RPMI7951 (cell line): ENCODE measurements at regions not wholly inside any gene's neighbourhood (a gene's known extent, or its start where the extent isn't known, plus 50 kb on each side); places are given as distances from the start of the nearest gene placed in this dataset.

Experiments
- DNase-seq: peaks from one replicate; pipeline ENCODE4 v3.0.0-alpha.2; 2012; ENCODE audit warnings: low read depth

DNA sequence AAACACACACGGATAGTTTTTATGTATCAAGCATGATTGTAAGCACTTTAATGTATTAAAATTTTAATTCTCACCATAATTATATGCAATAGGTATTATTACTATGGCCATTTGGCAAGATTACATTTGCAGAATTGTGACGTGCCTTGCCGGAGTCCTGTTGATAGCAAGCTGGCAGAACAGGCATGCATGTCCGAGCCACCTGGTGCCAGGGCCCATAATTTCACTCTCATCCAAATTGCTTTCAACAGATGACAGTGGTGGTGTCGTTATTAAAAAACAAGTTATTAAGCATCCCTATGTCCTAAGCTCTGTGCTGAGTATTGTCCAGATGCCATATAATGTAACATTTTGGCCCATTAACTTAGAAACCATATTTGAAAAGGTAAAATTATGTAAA, 374.3 kb downstream of the FOXO1 start:
- no peak for DNase-seq

DNA sequence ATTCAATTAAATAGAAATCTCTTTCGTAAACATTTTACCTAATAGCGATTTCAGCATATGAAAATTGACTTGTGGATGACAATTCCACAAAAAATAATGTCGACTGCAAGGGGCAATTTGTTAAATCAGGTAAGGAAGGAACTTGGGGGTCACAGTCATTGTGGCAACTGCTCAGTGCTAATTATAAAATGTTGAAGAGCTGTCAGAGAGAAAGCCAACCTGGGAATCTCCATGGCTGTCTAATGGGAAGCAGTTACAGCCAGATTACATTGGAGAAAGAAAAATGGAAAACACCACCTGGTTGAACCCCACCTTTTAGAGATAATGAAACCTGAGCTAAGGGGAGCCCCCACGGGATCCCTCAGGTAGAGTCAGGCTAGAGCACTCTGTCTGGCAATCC, 373.9 kb downstream of the FOXO1 start:
- no peak for DNase-seq

DNA sequence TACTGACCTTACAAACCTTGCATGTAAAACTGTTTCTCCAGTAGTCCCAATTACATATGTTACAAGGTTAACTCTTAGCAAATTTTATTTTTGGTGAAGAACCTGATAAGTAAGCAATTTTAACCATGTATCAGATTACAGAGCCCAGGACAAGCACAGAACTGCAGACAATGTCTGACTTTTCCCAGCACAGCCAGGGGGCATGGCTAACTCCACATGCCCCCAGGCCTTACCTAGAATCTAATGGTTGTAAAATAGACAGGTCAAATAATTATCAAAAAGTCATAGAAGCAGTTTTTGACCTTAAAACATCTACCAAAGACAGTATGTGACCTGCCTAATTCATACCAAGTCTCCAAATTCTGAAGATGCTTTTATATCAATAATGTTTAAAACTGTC, 364.1 kb downstream of the FOXO1 start:
- DNase-seq: no peak

DNA sequence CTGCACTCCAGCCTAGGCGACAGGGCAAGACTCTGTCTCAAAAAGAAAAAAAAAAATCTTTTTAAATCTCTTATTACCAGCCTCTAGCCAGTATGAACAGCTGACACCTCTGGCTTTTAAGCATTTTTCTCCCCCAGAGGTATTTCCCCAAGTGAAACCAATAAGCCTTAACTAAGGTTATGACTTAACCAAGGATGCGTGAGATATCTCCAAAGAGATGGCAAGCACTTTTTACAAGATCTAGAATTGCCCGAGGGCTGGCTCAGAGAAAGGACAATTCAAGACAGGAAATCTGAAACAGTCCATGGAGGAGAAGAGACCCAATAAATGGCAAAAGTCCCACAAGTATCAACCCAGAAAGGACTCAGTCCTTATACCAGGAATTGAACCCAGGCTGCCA, 362.1 kb downstream of the FOXO1 start:
- no peak for DNase-seq

DNA sequence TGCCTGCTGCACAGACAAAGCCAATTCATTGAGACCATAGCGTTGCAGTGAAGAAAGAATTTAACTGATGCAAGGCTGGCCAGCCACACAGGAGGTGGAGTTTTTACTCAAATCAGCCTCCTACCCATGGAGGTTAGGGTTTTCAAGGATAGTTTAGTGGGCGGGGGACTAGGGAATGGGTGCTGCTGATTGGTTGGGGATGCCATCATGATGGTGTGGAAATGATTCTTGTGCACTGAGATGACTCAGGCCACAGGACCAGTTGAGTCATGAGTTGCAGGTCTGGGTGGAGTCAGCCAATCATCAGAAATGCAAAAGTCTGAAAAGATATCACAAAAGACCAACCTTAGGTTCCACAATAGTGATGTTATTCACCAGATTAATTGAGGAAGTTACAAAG, 359.6 kb downstream of the FOXO1 start:
- DNase-seq: no peak

DNA sequence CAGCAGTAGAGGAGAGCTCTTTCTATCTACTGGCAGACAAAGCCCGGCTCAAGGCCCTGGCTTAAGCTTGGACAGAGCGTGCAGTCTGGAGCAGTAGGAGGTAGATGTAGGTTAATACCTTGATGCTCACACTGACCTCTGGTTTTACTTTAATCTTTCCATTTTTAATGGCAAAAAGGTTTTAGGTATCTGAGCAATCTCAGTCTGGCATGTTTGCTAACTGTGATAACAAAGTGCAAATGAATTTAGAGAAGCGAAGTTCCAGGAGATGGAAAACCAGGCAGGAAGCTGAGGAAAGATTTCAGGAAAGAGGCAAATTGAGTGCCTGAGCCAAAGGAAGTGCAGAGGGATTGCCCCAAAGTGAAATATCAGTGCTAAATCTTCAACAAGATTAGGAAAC, 356.6 kb downstream of the FOXO1 start:
- no peak for DNase-seq

DNA sequence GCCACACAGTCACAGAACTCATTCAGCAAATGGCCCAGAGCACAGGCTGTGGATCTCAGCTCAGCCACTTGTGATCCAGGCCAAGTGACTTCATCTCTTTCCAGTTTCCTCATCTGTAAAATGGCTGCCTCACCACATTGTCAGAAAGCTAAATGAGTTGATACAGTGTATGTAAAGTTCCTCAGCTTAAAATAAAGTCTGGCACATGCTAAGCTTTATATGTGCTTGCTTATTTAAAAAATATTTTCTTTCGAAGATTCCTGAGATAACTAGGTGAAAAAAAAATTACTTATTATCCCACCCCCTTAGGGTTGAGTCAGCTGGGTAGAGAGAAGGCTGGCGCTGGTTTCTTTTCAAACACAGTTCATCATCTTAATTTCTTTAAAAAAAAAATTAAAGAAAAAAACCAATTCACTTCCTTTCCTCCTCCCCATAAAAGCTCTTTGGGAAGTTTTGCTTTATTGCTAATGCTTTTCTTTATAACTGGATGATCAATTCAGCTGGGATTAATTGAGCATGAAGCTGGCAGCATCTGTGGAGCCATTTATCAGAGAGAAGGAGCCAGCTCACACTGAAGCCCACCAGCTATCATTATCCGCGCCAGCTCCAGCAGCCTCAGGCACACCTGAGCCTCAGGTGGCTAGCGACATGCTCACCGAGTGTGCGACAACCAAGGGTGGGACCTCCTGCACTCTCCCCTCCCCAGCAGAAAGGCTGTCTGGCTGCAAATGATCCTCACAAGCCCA, 354.9 kb downstream of the FOXO1 start:
- DNase-seq: no peak

DNA sequence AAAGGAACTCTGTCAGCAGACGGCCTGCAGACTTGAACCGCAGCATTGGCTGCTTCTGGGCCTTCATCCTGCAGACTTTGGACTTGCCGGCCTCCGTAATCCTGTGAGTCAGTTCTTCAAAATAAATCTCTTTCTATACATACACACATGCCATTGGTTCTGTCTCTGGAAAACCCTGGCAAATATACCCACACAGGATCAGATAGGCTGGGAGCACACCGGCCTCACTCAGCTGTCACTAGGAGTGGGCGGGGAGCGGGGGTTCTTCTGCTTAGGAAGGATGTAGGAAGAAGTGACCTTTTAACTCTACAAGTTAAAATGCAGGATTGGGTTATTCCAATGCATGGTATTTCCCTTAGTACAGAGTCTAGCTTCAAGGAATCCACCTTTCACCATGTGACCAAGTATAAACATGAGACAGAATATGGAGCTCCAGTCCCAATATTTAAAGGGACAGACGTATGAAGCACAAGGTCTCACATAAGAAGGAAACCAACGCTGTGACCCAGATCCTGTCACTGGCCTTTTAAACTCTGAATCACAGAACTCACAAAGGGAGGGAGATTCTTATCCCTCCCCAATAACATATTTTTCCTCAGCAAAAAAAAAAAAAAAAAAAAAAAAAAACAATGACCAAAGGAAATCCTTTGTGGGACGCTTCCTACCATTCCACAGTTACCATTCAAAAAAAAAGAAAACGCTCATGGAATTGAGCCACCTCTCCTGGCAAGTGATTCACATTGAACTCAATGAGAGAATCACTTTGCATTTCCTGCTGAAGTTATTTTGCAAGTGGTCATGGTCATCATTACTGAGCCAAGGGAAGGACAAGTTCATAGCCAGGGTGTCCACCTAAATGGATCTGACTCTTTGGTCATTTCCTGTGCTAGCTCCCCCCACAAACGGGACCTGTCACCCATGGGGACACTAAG, 352.9 kb downstream of the FOXO1 start:
- DNase-seq: no peak

DNA sequence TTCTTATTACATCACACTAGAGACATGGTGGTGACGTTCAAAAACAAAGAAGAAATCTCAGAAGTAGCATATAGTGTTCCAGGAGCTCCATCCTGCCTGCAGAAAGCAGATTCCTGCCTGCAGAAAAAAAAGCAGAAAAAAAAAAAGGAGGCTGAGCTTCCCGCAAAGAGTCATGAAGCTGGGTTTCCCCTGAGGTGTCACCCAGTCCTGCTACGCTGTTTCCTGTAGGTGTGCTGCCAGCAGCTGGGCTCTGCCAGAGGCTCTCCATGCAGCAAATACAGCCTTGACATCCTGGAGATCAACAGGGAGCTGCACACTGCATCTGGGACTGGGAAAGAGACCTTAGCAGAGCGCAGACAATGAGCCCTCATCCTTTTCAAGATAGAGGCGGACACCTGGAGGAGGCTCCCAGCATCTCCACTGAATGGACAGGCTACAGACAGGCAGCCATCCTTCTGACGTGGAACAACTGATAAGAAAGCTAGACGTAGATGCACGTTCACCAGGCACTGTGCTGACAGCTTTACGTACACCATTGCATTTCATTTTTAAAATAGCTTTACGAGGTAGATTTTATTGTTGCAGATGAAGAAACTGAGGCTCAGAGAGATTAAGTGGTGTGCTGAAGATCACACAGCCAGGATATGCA, 350.9 kb downstream of the FOXO1 start:
- DNase-seq: no peak

DNA sequence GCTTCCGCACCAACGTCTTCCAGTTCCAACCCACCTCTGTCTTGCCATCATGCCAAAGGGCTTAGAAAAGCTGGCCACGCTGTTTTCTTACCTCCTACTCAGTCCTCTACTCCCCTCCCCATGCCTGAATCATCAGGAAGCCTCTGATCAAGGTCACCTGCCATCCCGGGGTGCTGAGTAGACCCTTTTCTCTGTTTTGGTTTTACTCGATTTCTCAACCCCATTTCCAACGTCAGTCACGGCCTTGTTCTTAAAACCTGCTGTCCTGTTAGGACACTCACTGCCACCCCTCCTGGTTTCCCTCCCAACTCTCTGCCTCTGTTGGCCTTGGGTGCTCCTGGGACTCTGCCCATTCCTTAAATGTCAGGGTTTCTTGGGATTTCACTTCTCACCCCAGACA, 350.1 kb downstream of the FOXO1 start:
- no peak for DNase-seq

DNA sequence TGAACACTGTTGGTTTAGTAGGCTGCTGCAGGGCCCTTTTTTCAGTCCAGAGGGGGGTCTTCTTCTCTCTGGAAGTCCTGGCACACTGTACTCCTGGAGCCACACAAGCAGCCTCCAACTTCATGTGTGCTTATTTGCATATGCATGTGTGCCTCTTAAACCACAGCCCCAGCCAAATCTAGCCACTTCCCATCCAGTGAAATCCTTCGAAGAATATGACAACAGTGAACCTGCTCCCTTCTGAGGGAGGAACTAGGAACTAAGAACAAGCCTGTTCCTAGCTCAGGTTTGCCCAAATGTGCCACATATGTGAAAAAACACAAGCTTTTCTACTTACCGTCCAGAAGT, 348.5 kb downstream of the FOXO1 start:
- DNase-seq: no peak

DNA sequence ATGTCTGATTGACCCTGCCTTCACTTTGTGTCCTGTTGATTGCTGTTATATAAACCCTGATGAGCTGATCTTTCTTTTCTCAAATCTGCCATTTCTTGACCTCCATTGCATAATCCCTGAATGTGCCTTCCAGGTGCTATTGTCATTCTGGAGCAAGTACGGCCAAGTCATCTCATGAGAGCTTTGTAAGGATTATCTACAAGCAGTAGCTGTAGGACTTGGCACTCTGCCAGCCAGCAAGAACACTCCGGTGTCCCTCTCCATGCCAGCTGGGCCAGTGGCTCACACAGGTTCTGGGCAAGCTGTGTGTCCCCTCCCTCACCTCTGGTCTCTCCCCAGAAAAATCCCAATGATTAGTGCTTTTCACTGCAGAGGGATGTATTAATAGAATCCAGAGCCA, 348.1 kb downstream of the FOXO1 start:
- no peak for DNase-seq

DNA sequence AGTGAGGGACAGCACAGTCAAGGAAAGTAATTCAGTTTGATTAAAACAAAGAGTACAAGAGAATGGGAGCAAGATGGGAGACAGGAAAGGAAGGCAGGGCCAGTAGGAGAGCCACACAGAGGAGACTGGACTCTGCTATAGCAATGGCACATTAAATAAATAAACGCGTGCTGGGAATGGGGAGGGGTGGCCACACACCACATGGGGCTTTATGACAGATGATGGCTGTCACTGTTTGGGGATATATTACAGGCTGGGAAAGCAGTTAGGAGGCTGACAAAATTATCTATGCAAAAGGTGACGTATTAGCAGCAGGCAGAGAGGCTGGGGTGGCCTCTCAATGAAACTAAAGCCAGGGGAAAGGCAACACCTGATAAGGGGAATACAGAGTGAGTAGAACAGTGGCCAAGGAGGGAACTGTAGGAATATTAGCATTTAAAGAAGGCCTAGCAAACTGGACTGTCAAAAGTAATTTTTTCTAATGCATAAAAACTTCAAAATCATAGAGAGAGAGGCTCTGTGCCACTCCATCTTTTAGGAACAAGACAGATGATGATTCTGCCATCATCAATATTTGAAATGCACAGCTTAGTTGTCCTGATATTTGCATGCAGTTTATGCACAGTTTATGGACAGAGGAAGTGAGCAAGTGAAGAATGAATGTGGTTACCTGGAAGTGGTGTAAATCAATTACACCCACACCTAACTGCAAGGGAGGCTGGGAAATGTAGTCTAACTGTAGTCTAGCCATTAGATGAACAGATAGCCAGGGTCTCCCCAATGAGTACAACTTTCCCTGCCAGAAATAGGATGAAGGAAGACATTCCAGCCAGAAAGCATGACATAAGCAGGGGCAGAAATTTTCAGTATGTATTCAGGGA, 346.5 kb downstream of the FOXO1 start:
- DNase-seq: no peak

DNA sequence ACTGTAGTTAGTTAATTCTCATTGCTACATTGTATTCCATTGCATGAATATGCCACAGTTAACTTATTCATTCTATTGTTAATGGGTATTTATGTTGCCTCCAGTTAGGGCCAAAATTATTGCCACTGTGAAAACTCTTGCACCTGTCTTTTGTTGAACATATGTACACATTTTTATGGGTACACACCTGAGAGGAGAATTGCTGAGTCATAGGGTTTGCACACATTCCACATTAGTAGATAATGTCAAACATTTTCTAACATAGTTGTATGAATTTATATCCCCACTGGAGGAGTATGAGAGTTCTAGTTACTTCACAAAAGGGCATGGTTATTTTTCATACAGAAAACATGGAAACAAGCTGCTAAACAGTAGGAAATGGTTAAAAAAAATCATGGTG, 338.4 kb downstream of the FOXO1 start:
- DNase-seq: no peak

DNA sequence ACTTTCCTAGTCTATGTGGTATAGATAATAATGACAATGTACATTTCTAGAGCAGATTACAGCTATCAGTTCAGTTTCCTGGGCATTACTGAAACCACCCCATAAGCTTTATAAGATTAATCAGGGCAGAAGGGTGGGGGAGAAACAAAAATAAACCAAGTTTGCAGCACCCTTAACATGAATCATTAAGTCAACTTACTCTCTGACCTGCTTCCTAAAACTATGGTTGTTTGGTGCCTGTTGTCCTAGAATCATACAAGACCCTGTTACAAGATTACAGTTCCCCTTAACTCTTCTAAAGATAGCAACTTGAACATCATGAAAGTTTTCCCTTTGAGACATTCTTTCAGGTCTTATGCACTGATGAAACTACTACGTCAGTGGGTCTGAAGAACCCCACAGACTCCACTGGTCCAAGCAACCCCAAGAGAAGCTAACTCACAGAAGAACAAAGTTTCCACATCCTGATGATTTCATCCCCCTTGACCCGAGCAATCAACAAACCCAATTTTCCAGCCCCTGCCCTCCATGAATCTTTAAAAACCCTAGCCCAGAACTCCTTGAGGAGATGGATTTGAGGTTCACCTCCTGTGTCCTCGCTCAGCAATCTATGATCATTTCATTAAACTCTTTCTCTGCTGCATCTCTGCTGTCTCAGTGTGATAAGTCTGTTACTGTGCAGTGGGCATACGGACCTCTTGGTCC, 336.5 kb downstream of the FOXO1 start:
- no peak for DNase-seq

DNA sequence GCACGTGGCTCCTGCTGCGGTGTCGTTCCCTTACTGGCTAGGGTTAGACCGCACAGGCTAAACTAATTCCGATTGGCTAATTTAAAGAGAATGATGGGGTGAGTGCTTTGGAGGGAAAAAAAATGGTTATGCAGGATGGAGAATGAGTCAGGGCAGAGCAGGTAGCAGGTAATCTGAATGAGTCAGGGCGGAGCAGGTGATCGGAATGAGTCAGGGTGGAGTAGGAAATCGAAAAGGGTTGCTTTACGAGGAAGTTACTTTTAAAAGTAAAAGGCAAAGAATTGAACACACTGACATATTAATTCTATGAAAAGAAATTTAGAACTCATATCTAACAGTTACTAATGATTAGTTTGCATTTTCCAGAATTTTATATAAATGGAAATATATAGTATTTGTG, 335.5 kb downstream of the FOXO1 start:
- no peak for DNase-seq

DNA sequence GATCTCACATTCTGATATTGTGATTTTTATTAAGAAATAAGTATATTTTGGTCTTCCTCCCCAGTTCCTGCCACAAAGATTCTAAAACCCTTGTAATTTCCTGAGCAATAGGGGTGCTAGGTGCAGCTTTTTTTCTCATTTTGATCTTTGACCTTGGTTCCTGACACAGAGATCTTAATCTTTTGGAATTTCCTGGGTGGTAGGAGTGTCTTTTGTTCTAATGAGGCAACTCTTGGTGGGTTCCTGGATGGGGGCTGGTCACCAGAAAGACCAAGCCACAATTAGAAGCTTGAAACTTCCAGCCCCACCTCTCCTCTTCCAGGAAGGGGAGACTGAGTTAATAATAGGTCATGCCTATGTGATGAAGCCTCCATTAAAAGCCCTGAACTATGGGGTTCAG, 334.6 kb downstream of the FOXO1 start:
- DNase-seq: no peak

DNA sequence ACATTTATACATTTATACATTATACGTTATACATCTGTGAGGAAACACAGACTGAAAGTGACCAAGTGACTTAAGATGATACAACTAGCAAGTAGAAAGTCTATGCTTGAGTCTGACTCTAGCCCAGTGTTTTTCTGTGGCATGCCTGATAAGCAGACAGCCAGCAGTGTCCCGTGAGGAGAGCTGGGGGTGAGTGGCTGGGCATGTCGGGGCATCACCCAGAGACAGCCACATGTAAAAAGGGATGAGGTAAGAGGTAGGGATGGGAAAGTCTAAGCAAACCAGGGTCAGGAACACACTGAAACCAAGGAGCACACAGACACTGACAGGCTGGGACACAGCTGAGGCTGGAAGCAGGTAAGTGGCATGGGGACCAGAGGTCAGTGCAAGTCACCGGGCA, 333.2 kb downstream of the FOXO1 start:
- no peak for DNase-seq

DNA sequence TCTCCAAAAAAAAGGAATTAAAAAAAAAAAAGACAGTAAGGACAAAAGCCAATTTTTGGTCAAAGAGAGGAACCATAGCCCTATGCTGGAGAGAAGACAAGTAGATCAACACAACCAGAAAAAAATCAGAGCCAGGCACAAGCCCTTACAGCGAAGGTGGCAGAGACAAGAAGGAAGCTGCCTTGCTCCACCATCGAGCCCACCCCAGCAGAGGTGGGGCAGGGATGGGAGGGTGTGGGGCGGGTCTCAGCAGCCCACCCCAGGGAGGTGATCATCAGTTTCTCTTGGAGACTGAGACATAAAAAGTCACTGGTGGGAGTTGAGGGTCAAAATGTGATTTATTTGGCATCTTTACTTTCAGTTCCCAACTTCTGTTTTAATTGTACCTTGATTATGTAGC, 332.4 kb downstream of the FOXO1 start:
- no peak for DNase-seq

DNA sequence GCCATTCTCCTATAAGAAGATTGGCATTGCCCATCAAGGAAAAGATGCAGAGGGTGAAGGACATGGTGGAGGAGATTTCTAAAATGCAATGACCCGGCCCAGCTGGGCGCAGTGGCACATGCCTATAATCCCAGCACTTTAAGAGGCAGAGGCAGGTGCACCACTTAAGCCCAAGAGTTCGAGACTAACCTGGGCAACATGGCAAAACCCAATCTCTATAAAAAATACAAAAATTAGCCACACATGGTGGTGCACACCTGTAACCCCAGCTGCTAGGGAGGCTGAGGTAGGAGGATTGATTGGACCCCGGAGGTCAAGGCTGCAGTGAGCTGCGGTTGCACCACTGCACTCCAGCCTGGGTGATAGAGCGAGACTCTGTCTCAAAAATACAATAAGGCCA, 331.8 kb downstream of the FOXO1 start:
- no peak for DNase-seq
